Choroid plexus epithelial cell (primary cell): ENCODE measurements at regions not wholly inside any gene's neighbourhood (a gene's known extent, or its start where the extent isn't known, plus 50 kb on each side); places are given as distances from the start of the nearest gene placed in this dataset.

Experiments used
- DNase-seq: peaks from one replicate; pipeline ENCODE4 v3.0.0-alpha.2; 2010; ENCODE audit warnings: low read depth
- H3K4me3 ChIP-seq: 2 replicates; pipeline ENCODE4 v1.5.1; 2011; ENCODE audit warnings: low read depth, mild to moderate bottlenecking, control low read depth, low read length, moderate library complexity
- TF ChIP-seq, protein P1 (sequence below): conservative IDR thresholded peaks from 2 replicates; pipeline ENCODE4 v1.5.1; 2011; ENCODE audit warnings: low read depth, mild to moderate bottlenecking, control low read depth, inconsistent platforms, low read length, moderate library complexity

DNA sequence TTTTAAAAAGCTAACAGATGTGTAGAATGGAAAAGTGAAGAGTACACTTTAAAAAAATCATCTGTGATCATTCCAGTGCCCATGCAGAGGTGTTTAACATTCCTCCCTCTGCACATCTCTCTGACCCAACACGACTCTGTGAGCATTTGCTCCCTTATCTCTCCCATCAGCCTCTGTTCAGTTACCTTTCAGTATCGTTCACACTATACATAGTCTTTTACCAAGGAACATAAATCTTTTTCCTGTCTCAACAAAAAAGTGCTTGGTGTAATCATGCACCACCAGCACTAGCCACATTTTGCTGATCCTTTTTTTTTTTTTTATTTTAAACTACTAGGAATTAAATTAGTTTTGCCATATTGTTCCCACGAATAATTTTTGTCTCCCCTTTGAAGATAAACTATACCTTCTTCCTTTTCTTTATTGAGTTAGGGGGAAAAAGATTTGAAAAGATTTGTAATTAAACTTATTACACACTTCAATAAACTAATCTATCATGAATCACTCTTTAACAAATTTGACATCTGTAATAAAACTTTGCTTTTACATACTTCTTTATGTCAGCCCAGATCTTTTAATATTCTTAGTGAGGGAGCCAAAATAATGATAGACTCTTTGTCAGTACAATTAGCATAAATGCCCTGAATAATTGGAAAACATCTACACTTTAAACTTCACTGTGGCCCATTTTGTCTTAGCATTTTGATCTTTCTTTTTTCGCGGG lies 489.8 kb upstream of the FANCL start:
- no peak overlapping the region for H3K4me3 ChIP-seq
- TF ChIP-seq, protein P1, sequence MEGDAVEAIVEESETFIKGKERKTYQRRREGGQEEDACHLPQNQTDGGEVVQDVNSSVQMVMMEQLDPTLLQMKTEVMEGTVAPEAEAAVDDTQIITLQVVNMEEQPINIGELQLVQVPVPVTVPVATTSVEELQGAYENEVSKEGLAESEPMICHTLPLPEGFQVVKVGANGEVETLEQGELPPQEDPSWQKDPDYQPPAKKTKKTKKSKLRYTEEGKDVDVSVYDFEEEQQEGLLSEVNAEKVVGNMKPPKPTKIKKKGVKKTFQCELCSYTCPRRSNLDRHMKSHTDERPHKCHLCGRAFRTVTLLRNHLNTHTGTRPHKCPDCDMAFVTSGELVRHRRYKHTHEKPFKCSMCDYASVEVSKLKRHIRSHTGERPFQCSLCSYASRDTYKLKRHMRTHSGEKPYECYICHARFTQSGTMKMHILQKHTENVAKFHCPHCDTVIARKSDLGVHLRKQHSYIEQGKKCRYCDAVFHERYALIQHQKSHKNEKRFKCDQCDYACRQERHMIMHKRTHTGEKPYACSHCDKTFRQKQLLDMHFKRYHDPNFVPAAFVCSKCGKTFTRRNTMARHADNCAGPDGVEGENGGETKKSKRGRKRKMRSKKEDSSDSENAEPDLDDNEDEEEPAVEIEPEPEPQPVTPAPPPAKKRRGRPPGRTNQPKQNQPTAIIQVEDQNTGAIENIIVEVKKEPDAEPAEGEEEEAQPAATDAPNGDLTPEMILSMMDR: no peak
- DNase-seq: no peak

DNA sequence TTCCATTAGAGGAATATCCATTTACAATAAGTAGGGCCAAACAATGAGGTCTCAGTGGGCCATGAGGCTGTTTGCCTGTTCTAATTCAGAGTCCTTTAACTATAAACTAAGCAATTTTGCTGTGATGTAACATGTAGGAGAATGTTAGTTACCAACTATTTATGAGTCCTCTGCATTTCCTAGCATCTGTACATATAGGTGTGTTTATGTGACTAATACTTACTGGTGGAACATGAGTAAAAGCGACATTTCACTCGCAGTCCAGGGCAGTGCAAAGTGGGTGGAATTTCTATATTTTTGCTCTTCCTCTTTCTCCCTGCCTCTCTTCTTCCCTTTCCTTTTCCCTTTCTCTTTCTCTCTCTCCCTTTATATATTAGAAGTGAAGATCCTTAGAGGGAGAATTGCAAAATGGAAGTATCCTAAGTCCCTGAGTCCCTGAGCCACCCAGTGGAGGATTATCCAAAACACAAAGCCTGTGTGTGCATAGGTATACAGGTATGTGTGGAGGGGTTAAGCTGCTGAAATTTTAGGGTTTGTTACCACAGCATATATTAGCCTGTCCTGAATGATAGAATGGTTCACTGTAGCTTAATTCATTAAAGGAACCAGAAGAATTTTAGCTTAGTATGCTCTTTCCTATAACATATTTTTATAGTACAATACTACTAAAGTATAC lies 487.0 kb upstream of the FANCL start:
- no peak overlapping the region for H3K4me3 ChIP-seq
- TF ChIP-seq, protein P1: no peak
- no peak for DNase-seq

DNA sequence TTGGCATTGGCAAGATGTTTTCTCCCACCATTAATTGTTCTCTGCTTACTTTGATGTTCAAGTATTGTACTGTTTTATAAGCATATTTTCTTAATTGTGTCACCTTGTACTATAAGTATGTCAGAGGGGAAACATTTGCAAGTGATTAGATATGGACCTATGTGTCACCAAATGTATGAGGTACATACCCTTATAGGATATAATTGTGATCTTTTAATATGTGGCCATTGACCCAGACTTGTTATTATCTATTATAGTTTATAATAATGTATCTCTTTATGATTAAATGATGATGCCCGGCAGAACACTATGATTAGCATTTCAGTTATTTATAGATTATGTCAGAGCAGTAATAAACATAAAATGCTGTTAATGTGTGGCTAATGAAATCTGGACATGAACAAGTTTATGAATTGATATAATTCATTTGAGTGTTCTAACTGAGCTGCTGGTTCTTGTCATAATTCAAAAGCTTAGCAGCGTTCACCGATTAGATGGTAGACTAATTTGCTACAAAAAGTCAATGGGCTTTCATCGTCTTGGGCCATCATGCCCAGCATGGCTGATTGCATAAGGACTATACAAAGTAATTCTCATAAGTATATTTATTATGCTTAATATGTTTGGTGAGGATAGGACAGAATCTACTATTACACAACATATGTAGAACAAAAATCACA lies 480.9 kb upstream of the FANCL start:
- H3K4me3 ChIP-seq: no peak overlapping the region
- DNase-seq: no peak
- TF ChIP-seq, protein P1: no peak

DNA sequence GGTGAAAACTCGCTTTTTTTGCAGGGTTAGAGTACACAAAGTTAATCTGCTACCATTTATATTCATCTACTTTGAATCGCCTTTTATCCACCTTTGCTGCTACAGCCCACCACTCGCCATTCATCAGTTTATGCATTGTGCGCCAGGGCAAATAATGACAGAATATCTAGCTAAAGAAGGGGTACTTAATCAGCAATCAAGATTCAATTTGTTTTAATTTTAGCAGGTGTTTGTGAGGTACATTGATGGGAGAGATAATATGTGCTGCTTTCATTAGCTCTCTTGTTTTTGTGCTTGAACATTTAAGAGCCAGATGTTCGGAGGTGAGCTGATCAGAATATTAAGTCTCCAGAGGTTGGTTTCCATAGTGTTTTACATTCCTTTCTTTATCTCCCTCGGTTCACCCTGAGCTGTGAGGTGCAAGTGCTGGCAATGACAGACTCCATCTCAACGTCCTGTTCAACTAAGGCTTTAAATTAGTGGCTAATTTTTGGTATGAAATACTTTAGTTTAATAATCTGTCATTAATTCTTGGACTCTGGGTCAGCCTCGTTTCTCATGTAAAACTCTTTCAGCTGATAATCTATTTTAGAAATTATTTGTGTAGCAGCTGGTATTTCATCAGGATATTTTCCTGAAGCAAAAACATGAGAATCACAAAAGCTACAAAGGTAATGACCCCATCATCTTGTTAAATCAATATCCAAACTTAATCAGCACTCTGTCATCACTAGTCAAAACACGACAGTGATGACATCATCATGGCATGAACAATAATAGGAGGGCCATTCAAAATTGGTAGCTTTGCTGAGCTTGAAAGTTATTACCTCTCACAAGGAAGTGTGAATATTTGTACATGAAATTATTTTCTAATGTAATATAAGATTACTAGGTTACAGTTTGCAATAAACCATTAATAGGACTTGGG lies 479.9 kb upstream of the FANCL start:
- no peak overlapping the region for H3K4me3 ChIP-seq
- DNase-seq: no peak
- TF ChIP-seq, protein P1: no peak

DNA sequence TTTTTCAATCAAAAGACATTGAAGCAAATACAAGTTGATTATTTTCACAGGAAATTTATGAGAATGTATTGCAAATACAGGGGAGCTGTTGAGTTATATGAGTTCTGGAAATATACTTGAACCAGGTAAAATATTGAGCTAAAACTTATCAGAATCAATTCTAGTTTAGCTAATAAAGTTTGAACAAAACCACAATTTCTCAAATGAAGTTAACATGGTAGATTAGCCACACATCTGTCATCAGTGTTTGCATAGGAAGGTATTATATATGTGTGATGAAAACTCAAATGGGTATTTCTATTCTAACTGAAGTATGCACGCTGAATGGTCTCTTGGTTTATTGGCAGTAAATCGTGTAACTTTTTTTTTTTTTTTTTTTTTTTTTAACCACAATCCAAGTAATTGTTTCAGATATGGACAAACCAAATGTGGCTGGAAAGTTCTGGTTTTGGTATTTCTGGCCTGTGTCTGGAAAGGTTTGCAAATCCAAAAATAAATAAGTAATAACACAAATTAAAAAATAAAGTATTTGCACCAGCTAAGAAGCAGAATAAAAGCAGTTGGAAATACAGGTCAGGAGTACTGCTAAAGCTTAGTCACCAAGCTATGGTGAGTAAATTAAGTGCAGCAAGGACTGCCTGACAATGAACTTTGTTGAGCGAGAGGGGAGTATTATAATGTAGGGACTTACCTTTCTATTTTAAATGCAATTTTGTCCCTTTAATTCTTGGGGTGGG lies 479.1 kb upstream of the FANCL start:
- no peak overlapping the region for H3K4me3 ChIP-seq
- DNase-seq: no peak
- TF ChIP-seq, protein P1: no peak

DNA sequence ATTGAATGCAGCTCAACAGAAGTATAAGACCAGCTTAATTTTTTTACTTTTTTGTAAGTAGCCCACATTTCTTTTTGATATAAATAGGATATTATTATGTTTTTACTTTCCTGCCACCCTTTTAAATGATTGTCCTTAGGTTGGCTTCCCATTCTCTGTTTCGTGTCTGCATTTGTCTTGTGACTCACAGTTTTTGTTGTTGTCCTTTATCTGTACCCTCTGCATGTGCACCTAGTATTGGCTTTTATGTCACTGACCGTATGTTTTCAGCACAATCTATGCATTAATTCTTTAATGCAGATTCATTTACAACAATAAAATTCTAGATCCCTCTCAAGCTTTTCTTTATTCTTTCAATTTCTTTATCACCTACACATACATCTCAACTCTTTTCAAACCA lies 474.2 kb upstream of the FANCL start:
- DNase-seq: no peak
- TF ChIP-seq, protein P1: no peak
- H3K4me3 ChIP-seq: no peak overlapping the region
